IMR-90 (cell line): ENCODE measurements at regions not wholly inside any gene's neighbourhood (a gene's known extent, or its start where the extent isn't known, plus 50 kb on each side); places are given as distances from the start of the nearest gene placed in this dataset.

Source experiments
- ATAC-seq: fragments of 200-7000 bp; cut with Tn5 transposase; 2 replicates; pipeline ENCODE4 v1.9.1; 2020; ENCODE audit warnings: low read depth, mild to moderate bottlenecking, moderate library complexity
- BruUV-seq: library from RNA; stranded (reverse); fragments of 400-500 nt; replicated peaks from 2 replicates; lab custom pipeline; 2021; lab: Mats Ljungman, UMichigan
- CTCF ChIA-PET: fragments of 300-600 bp; formaldehyde crosslinking; extraction: SDS; loops from one replicate; lab custom pipeline; 2021; ENCODE audit warnings: antibody characterized with exemption; lab: Yijun Ruan, JAX
- POLR2A ChIA-PET: fragments of 300-600 bp; sonication (Branson Sonifier 250); formaldehyde crosslinking; loops from one replicate; lab custom pipeline; 2022; ENCODE audit warnings: antibody characterized with exemption; ENCODE audit not compliant: unreplicated experiment; lab: Charles Lee
- DNase-seq: peaks from one replicate; pipeline ENCODE4 v3.0.0; 2013
- H2AFZ ChIP-seq: replicated peaks from 2 replicates; pipeline ENCODE3; 2013; ENCODE audit warnings: low read length, mild to moderate bottlenecking; ENCODE audit not compliant: poor library complexity
- H2AK5ac ChIP-seq: 2 replicates; pipeline ENCODE4 v1.6.1; 2013; ENCODE audit warnings: low read depth, low read length, inconsistent platforms
- H2AK9ac ChIP-seq: replicated peaks from 2 replicates; pipeline ENCODE3; 2013; ENCODE audit warnings: mild to moderate bottlenecking, low read depth, low read length, moderate library complexity; ENCODE audit not compliant: poor library complexity
- H2BK120ac ChIP-seq: 2 replicates; pipeline ENCODE4 v1.6.1; 2013; ENCODE audit warnings: low read depth, low read length, inconsistent platforms
- H2BK15ac ChIP-seq: 3 replicates; pipeline ENCODE4 v1.6.1; 2013; ENCODE audit warnings: low read depth, low read length, inconsistent platforms
- H2BK20ac ChIP-seq: 2 replicates; pipeline ENCODE4 v1.6.1; 2013; ENCODE audit warnings: low read depth, mild to moderate bottlenecking, inconsistent platforms, low read length, moderate library complexity
- H2BK5ac ChIP-seq: 2 replicates; pipeline ENCODE4 v1.6.1; 2013; ENCODE audit warnings: mild to moderate bottlenecking, low read depth, low read length, inconsistent platforms; ENCODE audit not compliant: poor library complexity, severe bottlenecking
- H3K14ac ChIP-seq: replicated peaks from 2 replicates; pipeline ENCODE4 v1.6.1; 2013; ENCODE audit warnings: low read depth, low read length, inconsistent platforms
- H3K18ac ChIP-seq: 2 replicates; pipeline ENCODE4 v1.6.1; 2013; ENCODE audit warnings: low read depth, low read length, control low read depth
- H3K23ac ChIP-seq: 2 replicates; pipeline ENCODE4 v1.6.1; 2013; ENCODE audit warnings: low read depth, low read length, inconsistent platforms
- H3K27ac ChIP-seq: 2 replicates; pipeline ENCODE4 v1.5.1; 2013; ENCODE audit warnings: mild to moderate bottlenecking, control low read depth, low read length; ENCODE audit not compliant: insufficient read depth
- H3K27me3 ChIP-seq: 2 replicates; pipeline ENCODE4 v1.6.1; 2013; ENCODE audit warnings: low read length; ENCODE audit not compliant: control insufficient read depth, insufficient read depth
- H3K36me3 ChIP-seq: 2 replicates; pipeline ENCODE4 v1.6.1; 2013; ENCODE audit warnings: low read length, mixed read lengths; ENCODE audit not compliant: control insufficient read depth, insufficient read depth
- H3K4ac ChIP-seq: 2 replicates; pipeline ENCODE4 v1.6.1; 2013; ENCODE audit warnings: low read depth, low read length, inconsistent platforms
- H3K4me1 ChIP-seq: 2 replicates; pipeline ENCODE4 v1.6.1; 2013; ENCODE audit warnings: low read length, mixed read lengths; ENCODE audit not compliant: control insufficient read depth, insufficient read depth
- H3K4me2 ChIP-seq: 2 replicates; pipeline ENCODE4 v1.6.1; 2013; ENCODE audit warnings: low read depth, mild to moderate bottlenecking, control low read depth, low read length, moderate library complexity
- H3K4me3 ChIP-seq: 2 replicates; pipeline ENCODE4 v1.5.1; 2013; ENCODE audit warnings: low read depth, mild to moderate bottlenecking, control low read depth, low read length, moderate library complexity; ENCODE audit not compliant: insufficient read depth
- H3K56ac ChIP-seq: 2 replicates; pipeline ENCODE4 v1.6.1; 2013; ENCODE audit warnings: low read length, inconsistent platforms; ENCODE audit not compliant: insufficient read depth; ENCODE audit errors: extremely low read depth
- H3K79me1 ChIP-seq, 2 experiments: 2 replicates each; pipeline ENCODE4 v1.6.1; 2013; ENCODE audit warnings: low read length in 2 of 2, inconsistent platforms in 1 of 2, low read depth in 1 of 2
- H3K9ac ChIP-seq: 2 replicates; pipeline ENCODE4 v1.6.1; 2013; ENCODE audit warnings: low read depth, low read length, control low read depth
- H3K9me1 ChIP-seq: 2 replicates; pipeline ENCODE4 v1.6.1; 2013; ENCODE audit warnings: low read length, inconsistent platforms; ENCODE audit not compliant: insufficient read depth
- H3K9me3 ChIP-seq: 2 replicates; pipeline ENCODE4 v1.6.1; 2013; ENCODE audit warnings: low read length; ENCODE audit not compliant: control insufficient read depth, insufficient read depth
- H4K20me1 ChIP-seq: 2 replicates; pipeline ENCODE4 v1.6.1; 2013; ENCODE audit warnings: low read length, inconsistent platforms; ENCODE audit not compliant: insufficient read depth
- H4K5ac ChIP-seq: 2 replicates; pipeline ENCODE4 v1.6.1; 2013; ENCODE audit warnings: mild to moderate bottlenecking, low read depth, low read length, control low read depth
- H4K8ac ChIP-seq, 2 experiments: 2 replicates each; pipeline ENCODE4 v1.6.1; 2013; ENCODE audit warnings: low read depth in 2 of 2, low read length in 2 of 2, control low read depth in 1 of 2, inconsistent platforms in 1 of 2
- H4K91ac ChIP-seq: 2 replicates; pipeline ENCODE4 v1.6.1; 2013; ENCODE audit warnings: low read depth, low read length, inconsistent platforms; ENCODE audit not compliant: insufficient read depth
- CEBPB ChIP-seq: IDR thresholded peaks from 2 replicates; pipeline ENCODE4 v1.6.1; 2012; ENCODE audit warnings: low read depth, low read length, improper control_type of control experiment
- MAFK ChIP-seq: IDR thresholded peaks from 2 replicates; pipeline ENCODE4 v1.6.1; 2012; ENCODE audit warnings: low read depth, low read length, improper control_type of control experiment
- RCOR1 ChIP-seq: IDR thresholded peaks from 2 replicates; pipeline ENCODE4 v1.6.1; 2012; ENCODE audit warnings: mild to moderate bottlenecking, low read length, improper control_type of control experiment; ENCODE audit not compliant: insufficient replicate concordance
- whole genome bisulfite sequencing, 2 experiments: methylation state at CpG; one replicate each; pipeline versions ENCODE4 v1.1.5 to v1.1.7; 2013; ENCODE audit warnings: missing lambda C conversion rate in 2 of 2; ENCODE audit not compliant: insufficient read length in 1 of 2; ENCODE audit errors: extremely low coverage in 2 of 2; 5-methylcytosine and 5-hydroxymethylcytosine counted together
- dilution Hi-C: fragments of 300-500 bp; cut with HindIII; formaldehyde crosslinking; loops from one replicate; pipeline ENCODE4 v1.14.3; 2018; ENCODE audit warnings: low sequenced_read_pairs; ENCODE audit not compliant: unreplicated experiment
- in situ Hi-C: fragments of 300-500 bp; cut with MboI; formaldehyde crosslinking; loops from 3 replicates; pipeline ENCODE4 v1.14.3; 2019; ENCODE audit warnings: low sequenced_read_pairs, inconsistent platforms, mixed read lengths
- intact Hi-C: fragments of 100-400 bp; cut with micrococcal nuclease; formaldehyde crosslinking; loops from 2 replicates; pipeline ENCODE4 v1.10.0; 2022
- TF ChIP-seq, protein P1 (sequence below): fragments of 150-350 bp; IDR thresholded peaks from 2 replicates; pipeline ENCODE4 v1.6.1; 2016; ENCODE audit warnings: low read depth, mild to moderate bottlenecking, low read length, moderate library complexity, borderline replicate concordance

DNA sequence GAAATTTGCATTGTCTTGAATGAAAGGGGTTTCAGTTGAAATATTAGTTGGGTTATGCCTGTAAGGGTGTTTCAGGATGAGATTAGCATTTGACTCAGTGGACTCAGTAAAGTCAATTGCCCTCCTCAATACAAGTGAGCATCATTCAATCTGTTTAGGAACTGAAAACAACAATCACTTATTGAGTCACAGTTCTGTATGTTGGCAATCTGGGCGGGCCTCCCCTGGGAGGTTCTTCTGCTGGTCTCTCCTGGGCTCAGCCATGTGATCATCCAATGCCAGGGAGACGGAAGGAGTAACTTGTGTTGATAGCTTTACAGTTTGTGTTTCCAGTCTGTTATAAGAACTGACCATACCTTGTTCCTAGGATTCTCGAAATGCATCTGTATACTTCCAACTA lies 262.9 kb upstream of the RUNX1 start:
- H3K18ac ChIP-seq: no peak overlapping the region
- ChIA-PET CTCF (no interaction called here), POLR2A (no interaction called here)
- no peak overlapping the region for H3K14ac ChIP-seq
- H2BK120ac ChIP-seq: no peak overlapping the region
- no peaks in the 10 kb centered on the region for H3K27me3 ChIP-seq
- H4K5ac ChIP-seq: no peak overlapping the region
- H3K9me1 ChIP-seq: peaks cover 4% of the 10 kb centered on the region; the same call in 1 of the 2 replicates
- TF ChIP-seq MAFK (no peak), CEBPB (no peak), RCOR1 (no peak)
- TF ChIP-seq, protein P1, sequence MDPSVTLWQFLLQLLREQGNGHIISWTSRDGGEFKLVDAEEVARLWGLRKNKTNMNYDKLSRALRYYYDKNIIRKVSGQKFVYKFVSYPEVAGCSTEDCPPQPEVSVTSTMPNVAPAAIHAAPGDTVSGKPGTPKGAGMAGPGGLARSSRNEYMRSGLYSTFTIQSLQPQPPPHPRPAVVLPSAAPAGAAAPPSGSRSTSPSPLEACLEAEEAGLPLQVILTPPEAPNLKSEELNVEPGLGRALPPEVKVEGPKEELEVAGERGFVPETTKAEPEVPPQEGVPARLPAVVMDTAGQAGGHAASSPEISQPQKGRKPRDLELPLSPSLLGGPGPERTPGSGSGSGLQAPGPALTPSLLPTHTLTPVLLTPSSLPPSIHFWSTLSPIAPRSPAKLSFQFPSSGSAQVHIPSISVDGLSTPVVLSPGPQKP: no peak
- no peak overlapping the region for H3K4ac ChIP-seq
- peaks cover 3% of the 10 kb centered on the region for H3K9me3 ChIP-seq
- no peaks in the 10 kb centered on the region for H3K36me3 ChIP-seq
- H3K79me1 ChIP-seq: no peaks in the 10 kb centered on the region
- no peaks in the 10 kb centered on the region for H4K20me1 ChIP-seq
- no peak overlapping the region for H2BK5ac ChIP-seq
- no peak overlapping the region for H2BK15ac ChIP-seq
- no peak overlapping the region for H3K27ac ChIP-seq
- ATAC-seq (no peak), DNase-seq (no peak)
- WGBS, 2 experiments: no CpG with 5 or more reads among the region's 3 CpGs
- BruUV-seq: no TSS peak
- H4K8ac ChIP-seq: no peak overlapping the region
- no peak overlapping the region for H2AK9ac ChIP-seq
- no peak overlapping the region for H2BK20ac ChIP-seq
- no peak overlapping the region for H3K9ac ChIP-seq
- in situ Hi-C loops (no loop called here), dilution Hi-C loops (no loop called here), intact Hi-C loops (no loop called here)
- H3K4me1 ChIP-seq: peaks cover 4% of the 10 kb centered on the region
- H4K91ac ChIP-seq: no peak overlapping the region
- no peak overlapping the region for H3K56ac ChIP-seq
- H3K4me3 ChIP-seq: no peak overlapping the region
- H3K23ac ChIP-seq: no peak overlapping the region
- no peak overlapping the region for H3K4me2 ChIP-seq
- H2AK5ac ChIP-seq: no peak overlapping the region
- H2AFZ ChIP-seq: no peak overlapping the region
